ENCODE measurements at regions not wholly inside any gene's neighbourhood (a gene's known extent, or its start where the extent isn't known, plus 50 kb on each side); places are given as distances from the start of the nearest gene placed in this dataset.

DNA sequence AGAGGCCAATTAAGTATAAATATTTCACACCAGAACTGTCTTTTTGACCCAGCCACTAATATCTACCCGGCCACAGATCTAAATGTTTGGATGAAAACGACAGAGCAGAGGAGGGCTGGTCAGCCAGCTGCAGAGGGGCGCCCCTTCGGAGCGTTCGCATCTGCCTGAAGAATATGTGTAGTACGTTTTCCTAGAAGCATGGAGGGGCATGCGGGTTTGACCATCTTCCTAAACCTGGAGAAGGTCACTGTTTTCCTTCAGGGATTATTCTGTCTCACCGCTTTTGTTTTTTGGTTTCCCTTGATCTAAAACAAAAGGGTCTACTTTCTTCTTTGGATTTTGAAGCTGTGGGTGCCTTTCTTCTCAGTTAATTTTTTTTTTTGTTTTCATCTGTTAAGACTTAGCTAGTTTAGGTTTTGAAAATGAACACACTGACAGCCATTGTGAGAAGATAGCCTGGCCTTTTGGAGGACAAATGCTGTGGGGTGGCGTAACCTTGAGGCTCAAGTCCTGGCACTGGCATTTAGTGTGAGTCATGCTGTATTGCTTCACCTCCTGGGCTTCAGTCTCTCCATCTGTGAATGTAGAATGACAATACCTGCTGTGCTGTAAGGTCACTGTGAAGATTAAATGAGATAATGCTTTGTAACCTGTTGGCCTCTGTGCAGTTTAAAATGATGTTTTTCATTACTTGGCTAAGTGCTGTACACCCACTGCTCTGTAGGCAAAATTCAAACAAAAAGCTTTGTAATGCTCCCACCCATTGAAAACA lies 74.1 kb upstream of the IRF2BP2 start:
- peak; percentile 79 for DNase-seq

DNA sequence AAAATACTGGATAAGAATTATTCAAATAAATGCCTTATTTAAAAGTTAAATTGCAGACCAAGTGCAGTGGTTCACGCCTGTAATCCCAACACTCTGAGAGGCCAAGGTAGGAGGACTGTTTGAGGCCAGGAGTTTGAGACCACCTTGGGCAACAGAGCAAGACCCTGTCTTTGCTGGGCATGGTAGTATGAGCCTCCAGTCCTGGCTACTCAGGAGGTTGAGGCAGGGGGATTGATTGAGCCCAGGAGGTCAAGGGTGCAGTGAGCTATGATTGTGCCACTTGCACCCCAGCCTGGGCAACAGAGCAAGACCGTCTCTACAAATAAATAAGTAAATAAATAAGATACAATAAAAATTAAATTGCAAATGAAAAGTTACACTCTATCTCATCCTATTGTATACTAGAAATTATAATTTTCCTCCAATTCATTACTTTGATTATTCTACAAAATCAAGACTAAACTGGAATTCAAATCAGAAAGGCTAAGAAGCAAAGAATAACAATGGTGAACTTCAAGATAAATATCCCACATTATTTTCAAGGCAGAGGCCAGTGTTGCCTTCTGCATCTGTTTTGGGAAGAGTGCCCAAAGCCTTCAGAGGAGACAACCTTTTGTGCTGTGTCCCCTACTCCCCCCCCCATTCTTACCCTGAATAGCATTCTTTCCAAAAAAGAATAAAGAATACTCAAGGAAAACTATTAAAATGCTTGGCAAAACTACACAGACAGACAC lies 73.3 kb upstream of the IRF2BP2 start:
- no peak for DNase-seq

DNA sequence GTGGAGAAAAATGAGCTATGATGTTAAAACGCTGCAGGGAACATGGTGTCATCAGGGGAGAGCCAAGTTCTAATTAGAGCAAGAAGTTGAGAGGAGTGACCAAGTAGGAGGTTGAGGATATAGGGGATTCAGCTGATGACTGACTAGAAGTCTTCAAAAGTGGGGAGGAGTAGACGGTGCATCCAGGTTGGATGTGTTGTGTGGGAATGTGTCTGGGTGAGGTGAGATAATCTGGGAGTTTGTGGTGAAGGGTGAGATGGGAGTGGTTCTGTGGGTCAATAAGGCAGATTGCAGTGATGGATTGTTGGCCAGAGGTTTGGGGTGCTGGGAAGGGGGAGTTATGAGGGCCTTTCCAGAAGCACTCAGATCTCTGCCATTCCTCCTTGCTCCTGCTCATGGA lies 72.0 kb upstream of the IRF2BP2 start:
- no peak for DNase-seq

DNA sequence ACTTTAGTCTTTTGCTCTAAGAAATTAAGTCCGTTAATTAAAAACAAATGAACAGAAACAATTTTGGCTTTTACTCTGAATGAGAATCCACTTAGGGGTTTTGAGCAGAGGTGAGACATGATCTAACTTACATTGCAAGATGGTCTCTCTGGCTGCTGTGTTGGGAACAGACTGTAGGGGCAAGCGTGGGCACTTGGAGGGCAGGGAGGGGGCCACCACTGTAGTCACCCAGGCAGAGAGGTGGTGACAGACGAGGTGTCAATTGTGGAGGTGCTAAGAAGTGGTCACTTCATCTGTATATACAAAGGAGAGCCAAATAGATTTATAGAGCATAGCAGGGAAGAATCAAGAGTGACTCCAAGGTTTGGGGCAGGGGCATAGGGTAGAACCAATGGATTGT lies 71.1 kb upstream of the IRF2BP2 start:
- DNase-seq: no peak

DNA sequence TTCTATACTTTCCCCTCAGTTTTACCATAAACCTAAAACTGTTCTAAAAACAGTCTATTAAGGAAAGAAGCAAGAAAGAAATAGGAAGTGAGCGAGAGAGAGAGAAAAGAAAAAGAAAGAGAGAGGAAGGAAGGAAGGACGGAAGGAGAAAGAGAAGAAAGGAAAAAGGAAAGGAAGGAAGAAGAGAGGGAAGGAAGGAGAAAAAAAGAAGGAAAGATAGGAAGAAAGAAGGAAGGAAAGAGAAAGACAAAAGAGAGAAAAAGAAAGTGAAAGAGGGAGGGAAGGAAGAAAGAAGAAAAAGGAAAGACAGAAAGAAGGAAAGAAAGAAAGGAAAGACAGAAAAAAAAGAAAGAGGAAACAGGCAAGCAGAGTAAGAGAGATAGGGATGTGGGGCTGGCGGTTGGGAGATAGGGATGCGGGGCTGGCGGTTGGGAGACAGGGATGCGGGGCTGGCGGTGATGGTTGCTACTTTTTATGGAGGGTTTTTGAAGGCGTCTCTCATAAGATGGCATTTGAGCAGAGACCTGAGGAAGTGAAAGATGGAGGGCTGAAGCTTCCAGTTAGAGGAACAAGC lies 70.4 kb upstream of the IRF2BP2 start:
- DNase-seq: no peak

DNA sequence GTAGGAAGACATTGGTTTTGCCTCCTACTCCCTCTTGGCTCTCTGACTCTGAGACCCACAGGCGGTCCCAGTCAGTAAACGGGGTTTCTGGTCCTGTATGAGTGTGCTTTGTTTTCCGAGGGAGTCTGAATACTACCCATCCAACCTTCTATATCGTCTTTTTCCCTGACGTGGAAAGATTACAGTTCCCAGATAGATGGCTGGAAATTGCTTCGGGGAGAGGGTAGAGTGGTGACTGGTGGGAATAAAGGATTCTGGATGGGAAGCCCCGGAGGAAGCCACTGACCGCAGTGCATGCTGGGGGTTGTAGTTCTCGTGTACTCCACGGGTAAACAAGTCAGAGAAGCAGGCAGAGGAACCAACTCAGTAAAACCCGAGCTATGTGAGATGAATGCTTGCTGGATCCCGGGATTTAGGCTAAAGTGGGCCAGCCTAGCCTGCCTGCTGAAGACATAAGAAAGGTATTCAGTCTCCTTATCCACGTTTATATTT lies 66.2 kb upstream of the IRF2BP2 start:
- peak; percentile 85 for DNase-seq

DNA sequence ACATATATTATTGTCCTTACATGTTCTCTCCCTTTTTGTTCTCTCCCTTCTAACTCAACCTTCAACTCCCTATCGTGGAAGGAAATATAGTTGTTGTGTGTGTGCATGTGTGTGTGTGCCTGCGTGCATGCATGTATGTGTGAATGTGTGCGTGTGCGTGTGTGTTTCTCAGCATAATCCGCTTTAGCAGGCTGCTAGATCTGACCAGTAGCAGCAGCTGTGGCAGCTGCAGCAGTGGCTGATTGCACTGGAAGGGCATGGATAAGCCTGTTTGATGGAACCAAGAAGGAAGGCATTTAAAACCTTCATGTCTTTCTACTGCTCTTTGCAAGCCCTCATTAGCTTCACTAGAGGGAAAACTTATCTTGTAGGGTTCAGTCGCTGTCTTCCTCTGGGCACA lies 65.6 kb upstream of the IRF2BP2 start:
- no peak for DNase-seq

DNA sequence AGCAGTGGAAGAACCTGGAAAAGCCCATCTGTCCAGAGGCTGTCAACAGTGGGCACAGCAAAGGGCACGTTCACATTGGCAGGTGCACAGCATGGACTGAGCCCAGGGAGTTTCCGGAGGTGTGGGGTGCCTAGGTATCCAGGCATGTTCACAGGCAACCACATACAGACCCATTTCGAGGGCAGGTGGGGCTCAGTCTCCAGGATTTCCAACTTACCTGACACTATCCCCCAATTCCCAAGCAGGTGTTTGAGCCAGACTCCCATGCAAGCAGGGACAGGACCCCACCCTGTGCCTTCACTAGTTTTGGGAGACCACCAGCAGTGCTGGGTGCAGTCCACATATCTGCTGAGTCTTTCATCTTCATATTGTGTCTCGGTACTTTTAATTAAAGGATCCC lies 65.0 kb upstream of the IRF2BP2 start:
- DNase-seq: no peak

DNA sequence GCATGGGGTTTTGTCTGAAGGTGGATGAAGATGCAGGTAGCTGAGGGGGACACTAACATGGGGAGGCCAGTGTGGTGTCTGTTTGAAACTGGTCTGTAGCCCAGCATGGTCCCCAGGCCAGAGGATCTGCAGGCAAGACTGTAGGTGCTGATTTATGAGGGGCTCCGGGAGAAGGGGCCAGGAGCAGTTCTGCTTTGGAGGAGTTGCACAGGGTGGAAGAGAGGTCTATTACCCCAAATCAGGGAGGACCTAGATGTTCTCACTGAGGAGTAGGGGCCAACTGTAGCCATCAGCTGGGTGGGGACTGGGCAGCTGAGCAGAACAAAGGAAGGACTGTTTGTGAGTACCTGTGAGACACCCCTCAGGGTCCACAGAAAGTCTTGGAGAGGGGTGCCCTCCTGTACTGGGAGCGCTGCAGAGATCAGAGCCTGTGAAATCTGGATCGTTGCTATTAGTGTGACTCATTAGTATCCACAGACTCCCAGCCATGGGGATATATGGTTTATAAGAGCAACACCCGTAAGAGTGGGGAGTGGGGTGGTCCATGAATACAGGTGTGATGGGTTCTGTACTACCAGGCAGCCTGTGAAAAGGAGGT lies 64.3 kb upstream of the IRF2BP2 start:
- DNase-seq: no peak

DNA sequence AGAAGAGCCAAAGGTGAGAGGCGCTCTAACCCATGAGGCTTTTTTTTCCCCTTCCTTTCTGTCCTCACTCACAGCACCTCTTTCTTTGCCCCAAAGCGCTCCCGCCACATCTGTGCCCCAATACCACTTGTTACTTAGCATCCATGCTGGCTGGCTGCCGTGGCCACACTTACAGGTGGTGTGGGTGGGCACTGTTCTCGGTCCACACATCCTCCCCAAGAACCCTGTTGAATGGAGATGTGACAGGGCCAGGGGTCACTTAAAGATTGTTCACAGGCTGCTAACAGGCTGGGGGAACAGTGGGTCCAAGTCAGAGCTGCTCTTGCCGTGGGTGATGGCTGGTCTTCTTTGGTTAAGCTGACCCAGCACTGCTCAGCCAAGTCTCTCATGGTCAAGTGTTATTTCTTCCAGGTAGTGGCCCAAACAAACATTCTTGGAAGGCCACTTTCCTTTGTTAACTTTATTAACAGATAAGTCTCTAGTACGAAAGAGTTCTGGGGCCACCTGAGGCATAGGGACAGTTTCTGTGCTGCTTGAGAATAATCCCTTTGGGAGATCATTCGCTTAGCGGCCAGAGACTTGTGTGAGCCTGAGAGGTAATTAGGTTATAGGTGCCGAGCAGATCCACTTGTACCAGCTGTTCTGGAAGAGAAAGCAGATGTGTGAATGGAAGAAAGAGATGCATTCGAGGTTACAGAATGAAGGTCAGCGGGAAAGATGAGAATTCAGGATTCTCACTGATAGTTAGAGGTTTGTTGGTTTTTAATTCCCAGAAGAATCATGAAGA lies 62.6 kb upstream of the IRF2BP2 start:
- no peak for DNase-seq

DNA sequence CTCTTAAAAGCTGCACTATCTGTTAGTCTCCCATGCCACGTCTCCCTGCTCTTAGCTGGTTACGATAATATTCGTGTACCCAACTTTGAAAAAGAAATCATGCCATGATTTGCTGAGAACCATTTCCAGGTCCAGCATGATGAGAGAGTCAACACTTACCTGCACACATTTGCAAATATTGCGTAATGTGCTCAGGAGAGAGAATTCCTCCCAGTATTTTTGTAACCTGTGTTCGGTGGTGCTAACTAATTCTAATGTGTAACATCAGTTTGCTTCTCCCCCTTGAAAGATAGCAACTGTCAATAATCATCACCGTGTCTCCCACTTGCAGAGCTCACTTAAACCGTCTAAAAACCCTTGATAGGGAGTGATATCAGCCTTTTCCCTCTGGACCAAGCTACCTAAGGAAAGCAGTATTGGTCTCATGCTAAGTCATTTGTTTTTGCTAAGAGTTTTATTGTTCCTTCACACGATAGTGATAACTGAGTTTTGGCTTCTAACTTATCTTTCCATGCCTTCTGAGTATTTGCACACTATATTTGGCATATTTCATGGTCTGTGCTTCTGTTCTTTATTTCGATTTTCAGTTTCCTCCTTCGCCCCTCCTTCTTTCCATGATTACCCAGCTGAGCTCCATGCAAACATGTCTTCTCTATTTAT lies 61.1 kb upstream of the IRF2BP2 start:
- DNase-seq: peak; percentile 54

DNA sequence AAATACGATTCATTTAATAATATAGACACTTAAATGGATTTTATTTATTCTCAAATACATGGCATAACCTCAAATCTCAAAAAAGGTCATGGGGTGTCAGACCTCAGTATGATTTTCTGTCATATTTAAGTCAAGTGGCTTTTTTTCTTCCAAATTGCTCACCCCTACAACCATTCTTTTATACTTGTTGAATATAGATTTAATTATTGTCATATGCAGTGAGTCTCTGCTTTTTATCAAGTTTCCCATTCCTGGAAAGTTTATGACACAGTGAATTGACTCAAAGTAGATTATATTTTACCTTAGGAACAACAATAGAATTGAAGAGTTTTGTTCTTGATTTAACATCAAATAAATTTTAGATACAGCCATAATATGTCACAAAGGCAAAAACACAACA lies 59.5 kb upstream of the IRF2BP2 start:
- DNase-seq: no peak

DNA sequence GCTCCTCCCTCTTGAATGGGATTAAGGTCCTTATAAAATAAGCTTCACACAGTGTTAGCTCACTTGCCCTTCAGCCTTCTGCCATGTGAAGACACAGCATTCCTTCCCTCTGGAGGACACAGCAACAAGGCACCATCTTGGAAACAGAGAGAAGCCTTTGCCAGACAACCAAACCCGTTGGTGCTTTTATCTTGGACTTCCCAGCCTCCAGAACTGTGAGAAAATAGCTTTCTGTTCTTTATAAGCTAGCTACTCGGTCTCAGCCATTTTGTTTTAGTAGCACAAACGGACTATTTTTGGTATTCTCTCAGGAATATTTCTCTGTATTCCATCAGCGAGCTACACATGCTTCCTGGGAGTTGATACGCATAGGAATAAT lies 58.6 kb upstream of the IRF2BP2 start:
- DNase-seq: no peak

DNA sequence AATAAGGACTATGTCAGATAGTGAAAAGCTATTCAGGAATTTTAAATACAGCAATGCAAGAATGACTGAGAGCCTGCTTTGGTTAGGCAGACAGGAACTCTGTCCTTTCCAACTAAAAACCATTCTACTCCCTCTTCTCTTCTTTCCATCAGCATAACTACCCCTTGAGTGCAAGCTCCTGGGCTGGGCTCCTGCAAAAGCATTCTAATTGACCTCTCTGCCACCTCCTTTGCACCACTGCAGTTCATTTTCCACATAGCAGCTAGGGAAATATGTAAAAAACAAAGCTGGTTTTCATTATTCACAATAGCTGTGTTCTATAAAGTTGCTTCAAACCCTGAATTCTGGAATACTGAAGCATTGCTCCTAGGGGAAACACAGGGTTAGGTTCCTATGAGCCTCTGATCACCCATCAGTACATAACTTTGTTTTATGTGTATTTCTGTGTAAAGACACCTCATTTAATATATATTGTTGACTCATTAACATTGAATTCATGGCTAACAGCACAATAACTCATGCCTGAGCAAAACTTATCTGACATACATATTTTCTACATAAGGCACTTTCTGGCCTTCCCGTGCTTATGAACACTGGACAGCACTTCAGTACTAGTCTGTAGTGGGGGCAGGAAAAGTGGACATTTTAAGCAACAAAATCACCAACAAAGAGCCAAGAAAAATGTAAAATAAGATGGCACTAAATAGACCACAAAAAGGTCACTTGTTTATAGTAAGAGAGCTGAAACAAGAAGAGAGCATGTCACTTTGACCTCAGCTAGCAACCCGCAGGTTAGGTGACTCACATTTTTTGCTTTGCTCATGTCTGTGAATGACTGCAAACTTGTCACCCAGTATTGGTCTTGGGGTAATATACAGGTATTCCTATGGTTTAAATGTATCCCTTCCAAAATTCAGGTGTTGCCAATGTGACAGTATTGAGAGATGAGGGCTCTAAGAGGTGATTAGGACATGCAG lies 57.9 kb upstream of the IRF2BP2 start:
- no peak for DNase-seq

DNA sequence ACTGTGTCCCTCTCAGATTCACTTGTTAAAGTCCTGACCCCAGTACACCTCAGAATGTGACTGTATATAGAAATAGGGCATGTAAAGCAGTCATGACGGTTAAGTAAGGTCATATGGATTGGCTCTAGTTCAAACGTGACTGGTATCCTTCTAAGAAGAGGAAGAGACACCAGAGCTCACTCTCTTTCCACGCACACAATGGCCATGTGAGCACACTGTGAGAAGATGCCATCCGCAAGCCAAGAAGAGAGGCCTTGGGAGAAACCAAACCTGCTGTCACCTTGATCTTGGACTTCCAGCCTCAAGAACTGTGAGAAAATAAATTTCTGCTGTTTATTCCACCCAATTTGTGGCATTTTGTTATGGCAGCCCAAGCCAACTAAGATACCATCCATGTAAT lies 56.8 kb upstream of the IRF2BP2 start:
- no peak for DNase-seq

DNA sequence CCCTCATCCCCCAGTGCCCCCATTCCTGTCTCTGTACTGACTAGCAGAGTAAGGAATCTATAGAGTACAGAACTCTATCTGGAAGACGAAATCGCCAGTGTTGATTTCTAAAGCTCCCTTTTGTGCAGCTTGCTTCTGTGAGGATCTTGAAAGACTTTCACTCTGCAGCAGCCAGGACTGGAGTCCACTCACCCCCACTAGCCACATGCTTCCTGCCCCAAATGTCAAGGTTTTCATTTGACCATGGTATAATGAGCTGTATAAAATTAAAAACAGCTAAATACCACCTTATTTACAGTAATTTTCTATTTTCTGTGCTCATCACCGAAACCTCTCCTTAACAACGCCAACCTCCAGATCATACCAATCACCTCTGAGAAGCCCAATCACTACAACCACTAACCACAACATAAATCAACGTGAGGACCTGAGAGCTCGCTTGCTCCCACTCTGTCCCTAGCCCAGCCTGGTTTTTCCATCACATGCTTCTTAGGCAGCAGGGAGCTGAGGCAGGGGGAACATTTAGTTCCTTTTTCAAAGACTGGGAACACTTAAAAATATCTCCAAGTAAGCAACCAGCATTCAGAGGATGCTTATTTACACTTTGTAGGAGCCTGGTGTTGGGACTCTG lies 56.1 kb upstream of the IRF2BP2 start:
- no peak for DNase-seq

DNA sequence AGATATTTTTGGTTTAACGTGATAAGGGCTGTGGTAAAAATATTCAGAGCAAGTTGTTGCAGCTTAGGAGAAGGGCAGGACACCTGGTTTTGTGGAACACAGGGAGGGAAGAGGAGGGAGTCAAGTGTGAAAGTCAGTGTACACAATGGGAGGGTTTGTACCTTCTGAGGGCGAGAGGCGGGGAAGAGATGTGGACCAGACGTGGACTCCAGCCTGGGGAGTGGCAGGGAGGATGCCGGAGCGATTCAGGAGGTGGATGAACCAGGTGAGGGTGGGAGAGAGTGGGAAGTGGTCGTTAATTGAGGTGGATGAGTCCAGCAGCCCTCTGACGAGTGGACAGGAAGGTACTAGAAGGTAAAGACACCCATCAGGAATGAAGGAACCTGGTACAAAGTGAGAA lies 52.2 kb upstream of the IRF2BP2 start:
- DNase-seq: no peak

DNA sequence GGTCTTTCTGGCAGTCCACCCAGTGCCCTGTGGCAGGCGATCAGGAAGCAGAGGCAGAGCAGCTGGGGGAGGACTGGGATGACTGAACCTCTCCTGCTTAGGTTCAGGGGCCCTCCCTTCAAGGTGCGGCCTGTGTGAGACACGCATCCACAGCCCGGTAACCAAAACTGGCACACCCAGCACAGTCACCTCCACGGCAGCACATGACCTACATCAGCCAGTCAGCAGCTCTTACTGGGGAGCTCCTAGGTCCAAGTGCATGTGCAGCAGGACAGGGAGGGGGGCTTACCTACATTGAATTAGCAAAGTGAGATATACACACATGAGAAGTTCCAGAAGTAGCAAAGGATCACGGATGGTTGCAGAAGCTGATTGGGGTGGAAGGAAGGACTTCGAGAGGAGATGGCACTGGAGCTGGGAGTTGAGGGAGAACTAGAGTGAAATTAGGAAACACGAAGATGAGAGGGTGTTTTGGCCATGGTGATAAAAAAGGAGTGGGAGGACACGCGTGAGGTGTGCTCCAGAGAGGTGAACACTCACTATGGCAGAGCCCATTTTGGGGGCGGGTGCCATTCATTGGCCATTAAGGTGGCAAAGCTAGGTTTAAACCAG lies 51.4 kb upstream of the IRF2BP2 start:
- DNase-seq: no peak

DNA sequence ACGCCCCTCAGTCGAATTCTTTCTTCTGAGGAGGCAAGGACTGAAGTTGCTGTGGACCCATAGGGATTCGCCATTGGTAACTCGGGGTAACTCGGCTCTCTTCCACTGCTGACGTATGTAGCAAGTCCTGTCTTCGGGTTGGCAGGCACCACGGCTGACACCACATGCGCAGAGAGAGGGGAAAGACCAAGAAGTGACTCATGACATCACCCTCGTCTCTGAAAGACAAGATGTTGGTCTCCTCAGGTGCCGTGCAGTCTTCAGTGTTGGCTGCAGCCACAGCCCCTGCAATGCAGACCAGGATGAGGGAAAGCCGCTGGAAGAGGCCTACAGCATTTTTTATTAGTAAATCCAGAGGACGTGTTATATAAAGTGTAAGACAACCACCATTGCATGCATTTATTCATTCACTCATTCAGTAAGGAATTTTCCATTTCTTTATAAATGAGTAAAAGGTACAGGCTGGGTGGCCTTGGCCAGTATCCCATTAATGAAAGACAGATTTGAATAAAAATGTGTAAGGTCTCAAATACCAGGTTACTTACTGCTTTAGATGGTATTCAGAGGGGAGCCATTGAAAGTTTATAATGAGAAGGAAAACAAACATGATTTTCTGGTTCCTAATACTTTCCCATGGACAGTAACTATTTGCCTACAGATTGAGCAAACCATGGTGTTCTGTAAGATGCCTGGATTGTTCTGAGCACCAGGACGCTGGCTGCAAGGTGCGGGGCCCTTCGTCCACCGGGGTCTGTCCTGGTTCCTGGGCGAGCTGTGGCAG lies 50.7 kb upstream of the IRF2BP2 start:
- DNase-seq: no peak

All from hematopoietic multipotent progenitor cell treated with erythropoietin and hydrocortisone succinate and interleukin-3 and kit ligand, for 4 days (in vitro differentiated cells).